Mesothelial cell of epicardium (in vitro differentiated cells): ENCODE measurements at regions not wholly inside any gene's neighbourhood (a gene's known extent, or its start where the extent isn't known, plus 50 kb on each side); places are given as distances from the start of the nearest gene placed in this dataset.

ENCODE experiments used
- DNase-seq, 2 experiments: peaks; one replicate each; pipeline ENCODE4 v3.0.0; 2021; ENCODE audit warnings: low spot score in 2 of 2; ENCODE audit not compliant: unreplicated experiment in 2 of 2
- H3K27ac Mint-ChIP-seq: 2 replicates; pipeline ENCODE4 v1.8.0; 2021; ENCODE audit warnings: mixed read lengths
- H3K27me3 Mint-ChIP-seq: 2 replicates; pipeline ENCODE4 v1.8.0; 2021; ENCODE audit warnings: low read depth, mixed read lengths
- H3K36me3 Mint-ChIP-seq: 2 replicates; pipeline ENCODE4 v1.8.0; 2021; ENCODE audit warnings: mixed read lengths
- H3K4me1 Mint-ChIP-seq: 2 replicates; pipeline ENCODE4 v1.8.0; 2021; ENCODE audit warnings: mixed read lengths
- H3K4me3 Mint-ChIP-seq: 2 replicates; pipeline ENCODE4 v1.8.0; 2021; ENCODE audit warnings: mild to moderate bottlenecking, moderate library complexity, mixed read lengths
- H3K9me3 Mint-ChIP-seq: 2 replicates; pipeline ENCODE4 v1.8.0; 2021; ENCODE audit warnings: mixed read lengths
- TF ChIP-seq, protein P1 (sequence below): fragments of 200-600 bp; sonication (generic); IDR thresholded peaks from one replicate; pipeline ENCODE4 v1.5.0; 2021; ENCODE audit warnings: antibody characterized with exemption; ENCODE audit not compliant: unreplicated experiment

GRCh38 chr4:171639540-171639939 lies 173.7 kb upstream of the GALNTL6 start:
- Mint-ChIP-seq H3K4me1 (peaks cover 13% of the 10 kb centered on the region), H3K4me3 (no peak overlapping the region), H3K36me3 (no peaks in the 10 kb centered on the region), H3K27ac (no peak overlapping the region), H3K27me3 (no peaks in the 10 kb centered on the region), H3K9me3 (peaks cover 2% of the 10 kb centered on the region)
- DNase-seq: no peak
- TF ChIP-seq, protein P1, sequence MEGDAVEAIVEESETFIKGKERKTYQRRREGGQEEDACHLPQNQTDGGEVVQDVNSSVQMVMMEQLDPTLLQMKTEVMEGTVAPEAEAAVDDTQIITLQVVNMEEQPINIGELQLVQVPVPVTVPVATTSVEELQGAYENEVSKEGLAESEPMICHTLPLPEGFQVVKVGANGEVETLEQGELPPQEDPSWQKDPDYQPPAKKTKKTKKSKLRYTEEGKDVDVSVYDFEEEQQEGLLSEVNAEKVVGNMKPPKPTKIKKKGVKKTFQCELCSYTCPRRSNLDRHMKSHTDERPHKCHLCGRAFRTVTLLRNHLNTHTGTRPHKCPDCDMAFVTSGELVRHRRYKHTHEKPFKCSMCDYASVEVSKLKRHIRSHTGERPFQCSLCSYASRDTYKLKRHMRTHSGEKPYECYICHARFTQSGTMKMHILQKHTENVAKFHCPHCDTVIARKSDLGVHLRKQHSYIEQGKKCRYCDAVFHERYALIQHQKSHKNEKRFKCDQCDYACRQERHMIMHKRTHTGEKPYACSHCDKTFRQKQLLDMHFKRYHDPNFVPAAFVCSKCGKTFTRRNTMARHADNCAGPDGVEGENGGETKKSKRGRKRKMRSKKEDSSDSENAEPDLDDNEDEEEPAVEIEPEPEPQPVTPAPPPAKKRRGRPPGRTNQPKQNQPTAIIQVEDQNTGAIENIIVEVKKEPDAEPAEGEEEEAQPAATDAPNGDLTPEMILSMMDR: no peak

GRCh38 chr4:171636606-171637005 lies 176.6 kb upstream of the GALNTL6 start:
- H3K27me3 Mint-ChIP-seq: no peaks in the 10 kb centered on the region
- no peak overlapping the region for H3K27ac Mint-ChIP-seq
- DNase-seq: no peak
- H3K9me3 Mint-ChIP-seq: peaks cover 16% of the 10 kb centered on the region
- TF ChIP-seq, protein P1: no peak
- H3K4me1 Mint-ChIP-seq: peaks cover 13% of the 10 kb centered on the region
- H3K4me3 Mint-ChIP-seq: no peak overlapping the region
- no peaks in the 10 kb centered on the region for H3K36me3 Mint-ChIP-seq

DNA sequence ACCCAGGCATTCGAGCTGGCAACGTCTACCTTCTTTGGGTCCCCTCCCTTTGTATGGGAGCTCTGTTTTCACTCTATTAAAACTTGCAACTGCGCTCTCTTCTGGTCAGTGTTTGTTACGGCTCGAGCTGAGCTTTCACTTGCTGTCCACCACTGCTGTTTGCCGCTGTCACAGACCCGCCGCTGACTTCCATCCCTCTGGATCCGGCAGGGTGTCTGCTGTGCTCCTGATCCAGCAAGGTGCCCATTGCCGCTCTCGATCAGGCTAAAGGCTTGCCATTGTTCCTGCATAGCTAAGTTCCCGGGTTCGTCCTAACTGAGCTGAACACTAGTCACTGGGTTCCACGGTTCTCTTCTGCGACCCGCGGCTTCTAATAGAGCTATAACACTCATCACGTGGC lies 183.5 kb upstream of the GALNTL6 start:
- peaks cover 16% of the 10 kb centered on the region for H3K9me3 Mint-ChIP-seq
- H3K36me3 Mint-ChIP-seq: no peaks in the 10 kb centered on the region
- H3K27me3 Mint-ChIP-seq: no peaks in the 10 kb centered on the region
- H3K4me3 Mint-ChIP-seq: no peak overlapping the region
- no peak overlapping the region for H3K27ac Mint-ChIP-seq
- TF ChIP-seq, protein P1: no peak
- no peak for DNase-seq
- H3K4me1 Mint-ChIP-seq: peaks cover 3% of the 10 kb centered on the region

- peaks cover 3% of the 10 kb centered on the region for H3K4me1 Mint-ChIP-seq
- no peak overlapping the region for H3K4me3 Mint-ChIP-seq
- H3K27me3 Mint-ChIP-seq: no peaks in the 10 kb centered on the region
- DNase-seq: no peak
- H3K36me3 Mint-ChIP-seq: no peaks in the 10 kb centered on the region
- H3K9me3 Mint-ChIP-seq: peaks cover 15% of the 10 kb centered on the region
- no peak overlapping the region for H3K27ac Mint-ChIP-seq
- TF ChIP-seq, protein P1: no peak
These were observed 184.0 kb upstream of the GALNTL6 start for GRCh38 chr4:171629182-171629581.

DNA sequence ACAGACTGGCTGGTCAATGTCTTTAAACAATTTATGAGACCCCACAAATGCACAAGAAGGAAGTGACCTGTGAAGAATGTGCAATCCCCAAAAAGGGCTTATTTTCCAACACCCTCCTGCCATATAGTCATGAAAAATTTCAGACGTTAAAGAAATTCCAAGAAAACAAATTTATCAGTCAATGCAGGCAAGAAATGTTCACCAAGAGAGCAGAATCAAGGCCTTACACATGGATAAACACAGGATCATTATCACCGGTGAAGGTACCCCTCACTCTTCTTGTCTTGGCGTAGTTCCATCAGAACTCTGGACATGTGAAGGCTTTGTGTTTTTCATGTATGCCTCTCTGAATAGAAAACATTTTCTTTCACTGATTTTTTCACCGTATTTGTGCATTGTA lies 186.7 kb upstream of the GALNTL6 start:
- no peaks in the 10 kb centered on the region for H3K36me3 Mint-ChIP-seq
- TF ChIP-seq, protein P1: no peak
- peaks cover 5% of the 10 kb centered on the region for H3K9me3 Mint-ChIP-seq
- no peak overlapping the region for H3K4me3 Mint-ChIP-seq
- no peaks in the 10 kb centered on the region for H3K27me3 Mint-ChIP-seq
- DNase-seq: no peak
- H3K27ac Mint-ChIP-seq: no peak overlapping the region
- peaks cover 3% of the 10 kb centered on the region for H3K4me1 Mint-ChIP-seq

DNA sequence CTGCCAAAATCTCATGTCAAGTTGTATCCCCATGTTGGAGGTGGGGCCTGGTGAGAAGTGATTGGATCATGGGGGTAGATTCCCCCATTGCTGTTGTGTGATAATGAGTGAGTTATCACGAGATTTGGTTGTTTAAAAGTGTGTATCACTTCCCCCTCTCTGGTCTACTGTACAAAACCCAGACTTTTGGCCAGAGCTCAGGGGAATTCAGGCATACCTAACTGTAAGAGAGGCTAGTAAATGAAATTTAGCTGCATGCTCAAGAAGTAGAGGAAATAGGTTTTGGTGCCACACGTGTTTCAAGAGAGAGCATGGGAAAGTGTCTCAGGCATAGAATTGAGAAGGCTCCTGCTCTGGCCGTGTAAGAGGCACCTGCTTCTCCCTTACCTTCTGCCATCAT lies 190.5 kb upstream of the GALNTL6 start:
- Mint-ChIP-seq H3K9me3 (peaks cover 9% of the 10 kb centered on the region), H3K36me3 (no peaks in the 10 kb centered on the region), H3K4me1 (no peaks in the 10 kb centered on the region), H3K27me3 (no peaks in the 10 kb centered on the region), H3K27ac (no peak overlapping the region), H3K4me3 (no peak overlapping the region)
- DNase-seq: no peak
- TF ChIP-seq, protein P1: no peak
